ENCODE measurements at regions not wholly inside any gene's neighbourhood (a gene's known extent, or its start where the extent isn't known, plus 50 kb on each side); places are given as distances from the start of the nearest gene placed in this dataset.
"Not testable (repeated sequence)": the region's sequence is repeated elsewhere in the genome, so short reads cannot be mapped to it uniquely, and the experiment has no call there.

DNA sequence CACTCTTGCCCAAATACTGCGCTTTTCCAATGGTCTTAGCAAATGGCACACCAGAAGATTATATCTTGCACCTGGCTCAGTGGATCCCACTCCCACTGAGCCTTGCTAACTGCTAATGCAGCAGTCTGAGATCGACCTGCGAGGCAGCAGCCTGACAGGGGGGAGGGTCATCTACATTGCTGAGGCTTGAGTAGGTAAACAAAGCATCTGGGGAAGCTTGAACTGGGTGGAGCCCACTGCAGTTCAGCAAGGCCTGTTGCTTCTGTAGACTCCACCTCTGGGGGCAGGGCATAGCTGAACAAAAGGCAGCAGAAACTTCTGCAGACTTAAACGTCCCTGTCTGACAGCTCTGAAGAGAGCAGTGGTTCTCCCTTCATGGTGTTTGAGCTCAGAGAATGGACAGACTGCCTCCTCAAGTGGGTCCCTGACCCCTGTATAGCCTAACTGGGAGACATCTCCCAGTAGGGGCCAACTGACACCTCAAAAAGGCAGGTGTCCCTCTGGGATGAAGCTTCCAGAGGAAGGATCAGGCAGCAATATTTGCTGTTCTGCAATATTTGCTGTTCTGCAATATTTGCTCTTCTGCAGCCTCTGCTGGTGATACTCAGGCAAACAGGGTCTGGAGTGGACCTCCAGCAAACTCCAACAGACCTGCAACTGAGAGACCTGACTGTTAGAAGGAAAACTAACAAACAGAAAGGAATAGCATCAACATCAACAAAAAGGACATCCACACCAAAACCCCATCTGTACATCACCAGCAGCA, 93.0 kb upstream of the MEGF10 start:
- in situ Hi-C loops (cut with MboI); H3K9me1 ChIP-seq (ENCODE audit: control insufficient read depth, insufficient read depth, low read length); H3K4me3 ChIP-seq; H2AFZ ChIP-seq (ENCODE audit: low read depth, low read length); ATAC-seq; H4K20me1 ChIP-seq (replicated peaks; ENCODE audit: control insufficient read depth, insufficient read depth, low read length); H3K36me3 ChIP-seq (ENCODE audit: control insufficient read depth, insufficient read depth, low read length); FAIRE-seq; H3K27me3 ChIP-seq (ENCODE audit: control insufficient read depth in 2 of 2, insufficient read depth in 2 of 2, low read length in 2 of 2); DNase-seq (ENCODE audit: extremely low read depth in 1 of 4, low spot score in 3 of 4); BruUV-seq (replicated peaks); H3K27ac ChIP-seq (ENCODE audit: extremely low read depth, low read depth, low read length); CTCF ChIA-PET (ENCODE audit: low intra/inter-chr PET ratio); H3K9me3 ChIP-seq (replicated peaks; ENCODE audit: control insufficient read depth, insufficient read depth, low read depth, low read length); H3K4me2 ChIP-seq (ENCODE audit: insufficient read depth, low read length); H3K9ac ChIP-seq (ENCODE audit: insufficient read depth in 1 of 2, low read depth in 2 of 2, low read length in 2 of 2); H3K4me1 ChIP-seq (replicated peaks in 1 of 2; ENCODE audit: control insufficient read depth in 2 of 2, insufficient read depth in 2 of 2, low read length in 2 of 2); intact Hi-C loops (cut with micrococcal nuclease); H3K79me2 ChIP-seq (ENCODE audit: control insufficient read depth, insufficient read depth, low read length): not testable (repeated sequence)
- WGBS (ENCODE audit: insufficient coverage, low coverage, missing lambda C conversion rate) = 0% methylated on average over 4 of the region's 4 CpGs
- POLR2A ChIA-PET = interaction anchor here (0.7 kb wide), 1 partner anchor 10 kb away, joined by 3 read pairs; no protein-coding TSS in a partner anchor

DNA sequence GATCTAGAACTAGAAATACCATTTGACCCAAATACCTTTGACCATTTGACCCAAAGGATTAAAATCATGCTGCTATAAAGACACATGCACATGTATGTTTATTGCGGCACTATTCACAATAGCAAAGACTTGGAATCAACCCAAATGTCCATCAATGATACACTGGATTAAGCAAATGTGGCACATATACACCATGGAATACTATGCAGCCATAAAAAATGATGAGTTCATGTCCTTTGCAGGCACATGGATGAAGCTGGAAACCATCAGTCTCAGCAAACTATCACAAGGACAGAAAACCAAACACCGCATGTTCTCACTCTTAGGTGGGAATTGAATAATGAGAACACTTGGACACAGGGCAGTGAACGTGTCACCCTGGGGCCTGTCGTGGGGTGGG, 87.9 kb upstream of the MEGF10 start:
- H3K4me1 ChIP-seq (replicated peaks in 1 of 2; ENCODE audit: control insufficient read depth in 2 of 2, insufficient read depth in 2 of 2, low read length in 2 of 2); DNase-seq (ENCODE audit: extremely low read depth in 1 of 4, low spot score in 3 of 4); CTCF ChIA-PET (ENCODE audit: low intra/inter-chr PET ratio); H3K79me2 ChIP-seq (ENCODE audit: control insufficient read depth, insufficient read depth, low read length); H3K4me3 ChIP-seq; H3K9me3 ChIP-seq (replicated peaks; ENCODE audit: control insufficient read depth, insufficient read depth, low read depth, low read length); H3K27me3 ChIP-seq (ENCODE audit: control insufficient read depth in 2 of 2, insufficient read depth in 2 of 2, low read length in 2 of 2); H3K27ac ChIP-seq (ENCODE audit: extremely low read depth, low read depth, low read length); H2AFZ ChIP-seq (ENCODE audit: low read depth, low read length); H4K20me1 ChIP-seq (replicated peaks; ENCODE audit: control insufficient read depth, insufficient read depth, low read length); BruUV-seq (replicated peaks); ATAC-seq; H3K9me1 ChIP-seq (ENCODE audit: control insufficient read depth, insufficient read depth, low read length); FAIRE-seq; H3K36me3 ChIP-seq (ENCODE audit: control insufficient read depth, insufficient read depth, low read length); H3K9ac ChIP-seq (ENCODE audit: insufficient read depth in 1 of 2, low read depth in 2 of 2, low read length in 2 of 2); intact Hi-C loops (cut with micrococcal nuclease); POLR2A ChIA-PET; H3K4me2 ChIP-seq (ENCODE audit: insufficient read depth, low read length): not testable (repeated sequence)
- in situ Hi-C loops (cut with MboI) = loop anchor here (5.0 kb wide), 1 partner anchor 65 kb away; no protein-coding TSS in a partner anchor
- peak; percentile 34 for TF ChIP-seq ZNF146 (CRISPR knock-in tag; IDR thresholded peaks at IDR 0.05; ENCODE audit: unreplicated experiment)
- WGBS (ENCODE audit: insufficient coverage, low coverage, missing lambda C conversion rate) = 6% methylated on average over 4 of the region's 4 CpGs
